ENCODE measurements at regions not wholly inside any gene's neighbourhood (a gene's known extent, or its start where the extent isn't known, plus 50 kb on each side); places are given as distances from the start of the nearest gene placed in this dataset.

GRCh38 chr6:54624216-54624615 is 222.4 kb upstream of the FAM83B start:
- TF ChIP-seq, protein P1, sequence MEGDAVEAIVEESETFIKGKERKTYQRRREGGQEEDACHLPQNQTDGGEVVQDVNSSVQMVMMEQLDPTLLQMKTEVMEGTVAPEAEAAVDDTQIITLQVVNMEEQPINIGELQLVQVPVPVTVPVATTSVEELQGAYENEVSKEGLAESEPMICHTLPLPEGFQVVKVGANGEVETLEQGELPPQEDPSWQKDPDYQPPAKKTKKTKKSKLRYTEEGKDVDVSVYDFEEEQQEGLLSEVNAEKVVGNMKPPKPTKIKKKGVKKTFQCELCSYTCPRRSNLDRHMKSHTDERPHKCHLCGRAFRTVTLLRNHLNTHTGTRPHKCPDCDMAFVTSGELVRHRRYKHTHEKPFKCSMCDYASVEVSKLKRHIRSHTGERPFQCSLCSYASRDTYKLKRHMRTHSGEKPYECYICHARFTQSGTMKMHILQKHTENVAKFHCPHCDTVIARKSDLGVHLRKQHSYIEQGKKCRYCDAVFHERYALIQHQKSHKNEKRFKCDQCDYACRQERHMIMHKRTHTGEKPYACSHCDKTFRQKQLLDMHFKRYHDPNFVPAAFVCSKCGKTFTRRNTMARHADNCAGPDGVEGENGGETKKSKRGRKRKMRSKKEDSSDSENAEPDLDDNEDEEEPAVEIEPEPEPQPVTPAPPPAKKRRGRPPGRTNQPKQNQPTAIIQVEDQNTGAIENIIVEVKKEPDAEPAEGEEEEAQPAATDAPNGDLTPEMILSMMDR (IDR thresholded peaks at IDR 0.05; ENCODE audit: low read depth, low read length, poor library complexity, severe bottlenecking) = no peak
- no peak for TF ChIP-seq EZH2phosphoT487 (IDR thresholded peaks at IDR 0.05; ENCODE audit: borderline replicate concordance, low read length)

Data from DOHH2 (cell line).